NCI-H82 treated with DMSO at 0.1 percent for 48 hours (cell line): ENCODE measurements at regions not wholly inside any gene's neighbourhood (a gene's known extent, or its start where the extent isn't known, plus 50 kb on each side); places are given as distances from the start of the nearest gene placed in this dataset.

Experiments used
- DNase-seq: peaks from one replicate; lab custom pipeline; 2025; ENCODE audit not compliant: unreplicated experiment; lab: John Stamatoyannopoulos, UW

GRCh38 chr5:167440846-167441245 is 850.6 kb upstream of the WWC1 start:
- DNase-seq = no peak

GRCh38 chr5:167442922-167443321 is 848.5 kb upstream of the WWC1 start:
- no peak for DNase-seq

GRCh38 chr5:167447466-167448375 is 843.7 kb upstream of the WWC1 start:
- no peak for DNase-seq

- DNase-seq = no peak
These were observed 843.1 kb upstream of the WWC1 start for GRCh38 chr5:167448376-167448775.

GRCh38 chr5:167451076-167451475 is 840.4 kb upstream of the WWC1 start:
- DNase-seq = no peak

- DNase-seq = no peak
These were observed 839.3 kb upstream of the WWC1 start for GRCh38 chr5:167452136-167452535.

GRCh38 chr5:167453246-167454030 is 838.0 kb upstream of the WWC1 start:
- DNase-seq = no peak

GRCh38 chr5:167458412-167458811 is 833.0 kb upstream of the WWC1 start:
- no peak for DNase-seq

GRCh38 chr5:167460449-167461020 is 830.9 kb upstream of the WWC1 start:
- no peak for DNase-seq

GRCh38 chr5:167463939-167464338 is 827.5 kb upstream of the WWC1 start:
- DNase-seq = no peak

- no peak for DNase-seq
These were observed 824.5 kb upstream of the WWC1 start for GRCh38 chr5:167466992-167467391.

- no peak for DNase-seq
These were observed 818.8 kb upstream of the WWC1 start for GRCh38 chr5:167472566-167473108.

GRCh38 chr5:167478188-167478587 is 813.3 kb upstream of the WWC1 start:
- no peak for DNase-seq

GRCh38 chr5:167479779-167480178 is 811.7 kb upstream of the WWC1 start:
- DNase-seq = no peak

GRCh38 chr5:167481345-167481744 is 810.1 kb upstream of the WWC1 start:
- DNase-seq = no peak

GRCh38 chr5:167482555-167482954 is 808.9 kb upstream of the WWC1 start:
- no peak for DNase-seq

GRCh38 chr5:167485061-167485774 is 806.2 kb upstream of the WWC1 start:
- DNase-seq = no peak

GRCh38 chr5:167488371-167488770 is 803.1 kb upstream of the WWC1 start:
- DNase-seq = no peak

- DNase-seq = no peak
These were observed 802.2 kb upstream of the WWC1 start for GRCh38 chr5:167489202-167489601.

GRCh38 chr5:167503926-167504720 is 787.3 kb upstream of the WWC1 start:
- DNase-seq = no peak
